MM.1S (cell line): ENCODE measurements at regions not wholly inside any gene's neighbourhood (a gene's known extent, or its start where the extent isn't known, plus 50 kb on each side); places are given as distances from the start of the nearest gene placed in this dataset.

Experiments used
- DNase-seq: peaks from one replicate; pipeline ENCODE4 v3.0.0-alpha.2; 2015
- H2AFZ ChIP-seq: fragments of 300-600 bp; sonication (generic); 2 replicates; pipeline ENCODE4 v1.6.0; 2016; ENCODE audit warnings: antibody characterized with exemption, low read length
- H3F3A ChIP-seq: fragments of 300-600 bp; sonication (generic); 2 replicates; pipeline ENCODE4 v1.6.1; 2016; ENCODE audit warnings: mild to moderate bottlenecking, antibody characterized with exemption, low read length, moderate library complexity, mixed read lengths; ENCODE audit not compliant: insufficient read depth
- H3K27ac ChIP-seq: fragments of 300-600 bp; sonication (generic); 2 replicates; pipeline ENCODE4 v1.5.1; 2016; ENCODE audit warnings: mild to moderate bottlenecking, low read length
- H3K27me3 ChIP-seq: fragments of 300-600 bp; sonication (generic); replicated peaks from 2 replicates; pipeline ENCODE4 v1.6.0; 2016; ENCODE audit warnings: low read length; ENCODE audit not compliant: insufficient read depth
- H3K36me3 ChIP-seq: fragments of 300-600 bp; sonication (generic); replicated peaks from 2 replicates; pipeline ENCODE4 v1.6.1; 2016; ENCODE audit warnings: mild to moderate bottlenecking, low read length, mixed read lengths; ENCODE audit not compliant: insufficient read depth
- H3K4me1 ChIP-seq: fragments of 300-600 bp; sonication (generic); 2 replicates; pipeline ENCODE4 v1.6.1; 2016; ENCODE audit warnings: low read length, mixed read lengths
- H3K4me2 ChIP-seq: fragments of 300-600 bp; sonication (generic); 2 replicates; pipeline ENCODE4 v1.6.0; 2016; ENCODE audit warnings: low read depth, low read length
- H3K4me3 ChIP-seq: fragments of 300-600 bp; sonication (generic); 2 replicates; pipeline ENCODE4 v1.5.1; 2016; ENCODE audit warnings: low read length, mixed read lengths
- H3K79me2 ChIP-seq: fragments of 300-600 bp; sonication (generic); 2 replicates; pipeline ENCODE4 v1.6.1; 2016; ENCODE audit warnings: mixed run types, low read length, mixed read lengths
- H3K9ac ChIP-seq: fragments of 300-600 bp; sonication (generic); 2 replicates; pipeline ENCODE4 v1.6.1; 2016; ENCODE audit warnings: low read length, mixed read lengths
- H3K9me2 ChIP-seq: fragments of 300-600 bp; sonication (generic); replicated peaks from 2 replicates; pipeline ENCODE4 v1.6.1; 2016; ENCODE audit warnings: mild to moderate bottlenecking, low read length, mixed read lengths; ENCODE audit not compliant: insufficient read depth
- H3K9me3 ChIP-seq: fragments of 300-600 bp; sonication (generic); replicated peaks from 2 replicates; pipeline ENCODE4 v1.6.1; 2016; ENCODE audit warnings: mild to moderate bottlenecking, low read length, mixed read lengths; ENCODE audit not compliant: insufficient read depth
- H4K20me1 ChIP-seq: fragments of 300-600 bp; sonication (generic); 2 replicates; pipeline ENCODE4 v1.6.1; 2016; ENCODE audit warnings: mild to moderate bottlenecking, low read length, moderate library complexity, mixed read lengths; ENCODE audit not compliant: insufficient read depth
- EZH2 ChIP-seq: fragments of 300-600 bp; sonication (generic); optimal IDR thresholded peaks from 2 replicates; pipeline ENCODE3; 2017; ENCODE audit warnings: low read depth, mild to moderate bottlenecking, antibody characterized with exemption, low read length, mixed read lengths
- EZH2phosphoT487 ChIP-seq: fragments of 300-600 bp; sonication (generic); IDR thresholded peaks from 2 replicates; pipeline ENCODE4 v1.6.1; 2018; ENCODE audit warnings: antibody characterized with exemption, low read length
- TF ChIP-seq, protein P1 (sequence below): fragments of 300-600 bp; sonication (generic); IDR thresholded peaks from 2 replicates; pipeline ENCODE4 v1.5.1; 2016; ENCODE audit warnings: antibody characterized with exemption, low read length, mixed read lengths

DNA sequence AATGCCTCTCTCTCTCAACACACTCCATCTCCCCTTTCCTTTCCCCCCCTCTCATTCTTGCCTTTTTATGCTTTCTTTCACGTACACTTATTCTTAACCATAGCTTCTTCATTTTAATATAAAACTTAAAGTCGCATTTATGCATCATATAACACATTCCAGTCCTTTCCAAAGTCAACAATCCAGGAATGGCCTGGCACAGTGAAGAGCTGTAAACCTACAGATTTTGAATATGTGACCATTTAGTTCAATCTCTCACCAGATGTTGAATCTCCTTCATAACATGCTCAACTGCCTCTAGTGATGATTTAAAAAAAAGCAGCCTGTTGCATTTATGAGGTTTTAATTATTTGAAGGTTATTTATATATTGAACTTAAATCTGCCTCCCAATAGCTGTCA is 186.2 kb upstream of the GRAMD2B start:
- no peak for DNase-seq
- Histone ChIP-seq H3K4me3 (no peak overlapping the region), H3K4me2 (no peak overlapping the region), H2AFZ (no peak overlapping the region), H3K79me2 (no peaks in the 10 kb centered on the region), H3K4me1 (peaks cover 17% of the 10 kb centered on the region), H3K27ac (no peak overlapping the region), H3K9me2 (no peaks in the 10 kb centered on the region), H3K27me3 (no peaks in the 10 kb centered on the region), H3K36me3 (no peaks in the 10 kb centered on the region), H3F3A (peaks cover 10% of the 10 kb centered on the region), H3K9ac (no peak overlapping the region), H4K20me1 (no peaks in the 10 kb centered on the region), H3K9me3 (no peaks in the 10 kb centered on the region)
- TF ChIP-seq EZH2phosphoT487: no peak
- no peak for TF ChIP-seq EZH2
- TF ChIP-seq, protein P1, sequence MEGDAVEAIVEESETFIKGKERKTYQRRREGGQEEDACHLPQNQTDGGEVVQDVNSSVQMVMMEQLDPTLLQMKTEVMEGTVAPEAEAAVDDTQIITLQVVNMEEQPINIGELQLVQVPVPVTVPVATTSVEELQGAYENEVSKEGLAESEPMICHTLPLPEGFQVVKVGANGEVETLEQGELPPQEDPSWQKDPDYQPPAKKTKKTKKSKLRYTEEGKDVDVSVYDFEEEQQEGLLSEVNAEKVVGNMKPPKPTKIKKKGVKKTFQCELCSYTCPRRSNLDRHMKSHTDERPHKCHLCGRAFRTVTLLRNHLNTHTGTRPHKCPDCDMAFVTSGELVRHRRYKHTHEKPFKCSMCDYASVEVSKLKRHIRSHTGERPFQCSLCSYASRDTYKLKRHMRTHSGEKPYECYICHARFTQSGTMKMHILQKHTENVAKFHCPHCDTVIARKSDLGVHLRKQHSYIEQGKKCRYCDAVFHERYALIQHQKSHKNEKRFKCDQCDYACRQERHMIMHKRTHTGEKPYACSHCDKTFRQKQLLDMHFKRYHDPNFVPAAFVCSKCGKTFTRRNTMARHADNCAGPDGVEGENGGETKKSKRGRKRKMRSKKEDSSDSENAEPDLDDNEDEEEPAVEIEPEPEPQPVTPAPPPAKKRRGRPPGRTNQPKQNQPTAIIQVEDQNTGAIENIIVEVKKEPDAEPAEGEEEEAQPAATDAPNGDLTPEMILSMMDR: no peak

DNA sequence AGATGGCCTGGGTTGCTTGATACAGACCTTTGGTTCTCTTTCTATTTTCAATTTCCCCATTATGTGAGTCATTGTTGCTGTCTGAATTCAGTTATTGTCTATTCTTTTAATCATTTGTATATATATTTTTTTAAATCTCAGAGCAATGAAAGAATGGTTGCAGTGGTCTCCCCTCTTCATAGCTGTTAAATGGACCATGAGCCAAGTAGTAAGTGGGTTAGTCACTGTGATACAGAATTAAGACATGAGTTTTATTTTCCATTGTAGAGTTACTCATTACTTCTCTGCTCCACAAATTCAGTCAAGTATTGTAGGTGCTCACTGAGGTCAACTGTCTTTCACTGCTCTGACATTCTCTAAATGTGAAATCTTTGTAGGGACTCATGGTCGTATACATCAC is 174.6 kb upstream of the GRAMD2B start:
- Histone ChIP-seq H3K4me3 (no peak overlapping the region), H3K27me3 (no peaks in the 10 kb centered on the region), H3K9me2 (no peaks in the 10 kb centered on the region), H3K4me1 (no peaks in the 10 kb centered on the region), H3K9me3 (no peaks in the 10 kb centered on the region), H3K9ac (no peak overlapping the region), H4K20me1 (no peaks in the 10 kb centered on the region), H2AFZ (no peak overlapping the region), H3K79me2 (no peaks in the 10 kb centered on the region), H3F3A (no peaks in the 10 kb centered on the region), H3K27ac (no peak overlapping the region), H3K36me3 (no peaks in the 10 kb centered on the region), H3K4me2 (no peak overlapping the region)
- TF ChIP-seq EZH2phosphoT487 (no peak), EZH2 (no peak)
- TF ChIP-seq, protein P1: no peak
- DNase-seq: no peak

DNA sequence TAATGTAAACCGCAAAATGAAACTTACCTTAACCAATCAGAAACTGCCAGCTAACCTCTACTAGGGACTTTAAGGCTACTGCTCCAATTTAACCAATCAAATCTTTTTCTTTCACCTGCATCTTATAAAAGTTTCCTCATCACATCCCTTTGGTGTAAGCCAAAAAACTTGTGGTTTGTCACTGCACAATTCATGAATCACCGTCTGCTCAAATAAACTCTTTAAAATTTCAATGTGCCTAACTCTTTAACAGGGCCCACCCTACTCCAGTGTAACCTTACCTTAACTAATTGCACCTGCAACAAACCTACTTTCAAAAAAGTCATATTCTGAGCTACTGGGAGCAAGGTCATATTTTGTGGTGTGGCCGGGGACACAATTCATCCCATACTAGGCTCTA is 172.2 kb upstream of the GRAMD2B start:
- Histone ChIP-seq H3F3A (no peaks in the 10 kb centered on the region), H2AFZ (no peak overlapping the region), H4K20me1 (no peaks in the 10 kb centered on the region), H3K9ac (no peak overlapping the region), H3K36me3 (no peaks in the 10 kb centered on the region), H3K79me2 (no peaks in the 10 kb centered on the region), H3K27me3 (no peaks in the 10 kb centered on the region), H3K9me2 (no peaks in the 10 kb centered on the region), H3K4me3 (no peak overlapping the region), H3K27ac (no peak overlapping the region), H3K4me2 (no peak overlapping the region), H3K4me1 (no peaks in the 10 kb centered on the region), H3K9me3 (no peaks in the 10 kb centered on the region)
- DNase-seq: no peak
- TF ChIP-seq EZH2phosphoT487 (no peak), EZH2 (no peak)
- TF ChIP-seq, protein P1: no peak
